Activated naive CD8-positive, alpha-beta T cell (primary cell): ENCODE measurements at regions not wholly inside any gene's neighbourhood (a gene's known extent, or its start where the extent isn't known, plus 50 kb on each side); places are given as distances from the start of the nearest gene placed in this dataset.
"Not testable (repeated sequence)": the region's sequence is repeated elsewhere in the genome, so short reads cannot be mapped to it uniquely, and the experiment has no call there.

Experiments used
- H3K27ac Mint-ChIP-seq: one replicate; pipeline ENCODE4 v1.8.0; 2021; ENCODE audit warnings: mixed read lengths
- H3K27me3 Mint-ChIP-seq: one replicate; pipeline ENCODE4 v1.8.0; 2021; ENCODE audit warnings: mixed read lengths
- H3K36me3 Mint-ChIP-seq: one replicate; pipeline ENCODE4 v1.8.0; 2021; ENCODE audit warnings: mixed read lengths
- H3K4me1 Mint-ChIP-seq: one replicate; pipeline ENCODE4 v1.8.0; 2021; ENCODE audit warnings: low read depth, mixed read lengths
- H3K4me3 Mint-ChIP-seq: one replicate; pipeline ENCODE4 v1.8.0; 2021; ENCODE audit warnings: mild to moderate bottlenecking, mixed read lengths
- H3K9me3 Mint-ChIP-seq: one replicate; pipeline ENCODE4 v1.8.0; 2021; ENCODE audit warnings: low read depth, mixed read lengths

DNA sequence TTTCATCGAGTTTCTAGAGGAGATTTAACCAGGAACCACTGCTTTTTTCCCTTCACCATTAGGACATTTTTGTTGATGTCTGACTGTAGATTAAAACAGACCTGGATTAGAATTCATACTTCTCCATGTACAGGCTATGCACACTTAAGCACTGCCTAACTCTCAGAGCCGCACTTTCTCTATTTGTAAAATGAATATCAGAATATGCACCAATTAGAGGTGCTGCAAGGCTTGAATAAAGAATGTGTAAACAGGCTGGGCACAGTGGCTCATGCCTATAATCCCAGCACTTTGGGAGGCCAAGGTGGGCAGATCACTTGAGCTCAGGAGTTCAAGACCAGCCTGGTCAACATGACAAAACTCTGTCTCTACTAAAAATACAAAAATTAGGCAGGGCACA, 99.2 kb downstream of the LYZL1 start:
- H3K27ac Mint-ChIP-seq, H3K27me3 Mint-ChIP-seq, H3K4me3 Mint-ChIP-seq, H3K4me1 Mint-ChIP-seq, H3K36me3 Mint-ChIP-seq, H3K9me3 Mint-ChIP-seq: not testable (repeated sequence)

GRCh38 chr10:29389493-29389892, 100.6 kb downstream of the LYZL1 start:
- Mint-ChIP-seq H3K4me3 (no peak overlapping the region), H3K27ac (no peak overlapping the region), H3K9me3 (no peaks in the 10 kb centered on the region), H3K36me3 (no peaks in the 10 kb centered on the region), H3K27me3 (peaks cover 3% of the 10 kb centered on the region), H3K4me1 (no peaks in the 10 kb centered on the region)

DNA sequence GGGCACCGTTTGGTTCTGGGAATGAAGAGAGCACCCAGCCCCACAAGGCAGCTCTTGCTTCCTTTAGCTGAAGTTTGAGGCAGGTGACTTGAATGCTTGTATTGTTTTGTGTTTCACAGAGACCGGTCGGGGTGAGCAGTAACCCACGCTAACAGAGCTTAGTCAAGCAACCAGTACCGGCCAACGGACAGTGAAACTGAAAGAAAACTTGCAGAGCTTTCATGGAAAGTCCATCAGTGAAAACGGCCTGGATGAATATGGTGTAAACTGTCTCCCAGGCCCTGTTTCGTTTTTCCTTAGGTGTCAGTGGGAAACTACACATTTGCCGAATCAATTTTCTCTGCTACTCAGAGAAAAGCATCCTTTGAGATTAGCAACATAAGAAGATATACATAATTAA, 101.1 kb downstream of the LYZL1 start:
- Mint-ChIP-seq H3K9me3 (no peaks in the 10 kb centered on the region), H3K4me3 (no peak overlapping the region), H3K36me3 (no peaks in the 10 kb centered on the region), H3K27ac (no peak overlapping the region), H3K4me1 (no peaks in the 10 kb centered on the region), H3K27me3 (peaks cover 3% of the 10 kb centered on the region)

DNA sequence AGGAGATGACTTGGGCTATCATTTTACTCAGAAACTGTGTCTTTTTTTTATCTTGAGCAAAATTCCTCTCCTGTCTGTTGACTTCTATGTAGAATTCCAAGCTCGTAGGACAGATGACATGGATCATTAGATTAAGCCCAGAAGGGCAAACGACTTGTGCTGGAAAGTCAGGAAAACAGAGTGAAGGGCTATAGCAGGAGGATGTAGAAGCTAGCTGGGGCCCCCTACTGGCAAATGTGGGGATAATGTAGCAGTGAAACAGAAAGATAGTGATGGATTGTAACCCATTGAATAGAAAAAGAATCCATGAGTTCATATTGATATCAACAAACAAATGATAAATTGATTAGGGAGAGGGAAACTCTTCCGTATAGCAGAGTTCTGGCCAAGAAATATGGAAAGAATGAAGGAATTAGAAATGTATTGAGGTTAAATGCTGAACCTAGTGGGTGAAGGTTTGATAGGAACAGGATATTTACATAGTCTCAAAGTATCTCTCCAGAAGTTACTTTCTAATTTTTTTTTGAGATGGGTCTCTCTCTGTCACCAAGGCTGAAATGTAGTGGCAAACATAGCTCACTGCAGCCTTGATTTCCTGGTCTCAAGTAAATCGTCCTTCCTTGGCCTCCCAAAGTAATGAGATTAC, 103.6 kb downstream of the LYZL1 start:
- no peaks in the 10 kb centered on the region for H3K9me3 Mint-ChIP-seq
- no peaks in the 10 kb centered on the region for H3K36me3 Mint-ChIP-seq
- H3K27me3 Mint-ChIP-seq = peaks cover 3% of the 10 kb centered on the region
- H3K4me3 Mint-ChIP-seq = no peak overlapping the region
- no peak overlapping the region for H3K27ac Mint-ChIP-seq
- H3K4me1 Mint-ChIP-seq = no peaks in the 10 kb centered on the region

DNA sequence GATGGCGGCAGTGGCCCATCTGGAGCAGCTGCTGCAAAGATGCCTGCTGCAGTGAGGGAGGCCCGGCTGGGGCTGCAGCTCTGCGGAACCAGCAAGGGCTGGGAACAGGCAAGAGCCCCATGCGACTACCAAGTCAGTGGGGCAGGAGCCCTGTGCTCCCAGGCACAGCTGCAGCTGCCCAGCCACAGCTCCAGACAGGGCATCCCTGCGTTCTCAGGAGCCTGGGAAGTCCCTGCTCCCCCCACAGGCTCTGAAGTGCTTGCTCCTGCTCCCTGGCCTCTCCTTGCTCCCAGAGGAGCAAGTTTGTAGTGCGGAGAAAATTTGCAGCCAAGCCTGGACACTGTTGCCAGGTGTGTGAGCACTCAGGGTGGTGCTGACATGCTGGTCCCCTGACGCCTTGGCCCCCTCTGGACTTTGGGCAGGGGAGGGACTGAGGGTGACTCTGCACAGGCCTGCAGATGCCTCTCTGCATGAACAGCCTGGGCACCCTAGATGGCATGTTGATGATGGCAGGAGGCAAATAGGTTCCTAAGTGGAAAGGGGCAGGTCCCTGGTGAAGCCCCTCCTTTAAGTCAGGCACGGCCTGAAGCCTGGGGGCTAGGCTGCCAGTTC, 105.6 kb downstream of the LYZL1 start:
- no peak overlapping the region for H3K4me3 Mint-ChIP-seq
- H3K27ac Mint-ChIP-seq = no peak overlapping the region
- H3K27me3 Mint-ChIP-seq = peaks cover 6% of the 10 kb centered on the region
- H3K4me1 Mint-ChIP-seq = no peaks in the 10 kb centered on the region
- no peaks in the 10 kb centered on the region for H3K9me3 Mint-ChIP-seq
- no peaks in the 10 kb centered on the region for H3K36me3 Mint-ChIP-seq

DNA sequence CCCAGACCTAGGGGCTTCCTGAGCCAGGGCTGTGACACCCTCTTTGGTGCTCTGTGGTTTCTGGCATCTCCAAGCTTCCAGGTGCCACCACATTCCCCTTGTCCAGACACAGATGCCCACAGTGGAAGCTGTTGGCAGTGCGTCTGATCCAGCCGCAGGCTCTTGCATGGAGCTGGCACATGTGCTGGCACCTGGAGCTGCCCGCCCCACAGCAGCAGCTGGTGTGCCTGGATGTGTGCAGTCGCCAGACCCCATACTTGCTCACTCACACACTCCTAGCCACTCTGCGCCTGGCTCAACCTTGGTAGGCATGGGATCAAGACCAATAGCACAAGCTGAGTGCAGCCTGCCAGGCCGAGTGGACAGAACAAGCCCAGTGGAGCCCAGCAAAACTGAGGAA, 106.5 kb downstream of the LYZL1 start:
- Mint-ChIP-seq H3K27ac (no peak overlapping the region), H3K4me1 (no peaks in the 10 kb centered on the region), H3K27me3 (peaks cover 6% of the 10 kb centered on the region), H3K36me3 (no peaks in the 10 kb centered on the region), H3K4me3 (no peak overlapping the region), H3K9me3 (no peaks in the 10 kb centered on the region)

DNA sequence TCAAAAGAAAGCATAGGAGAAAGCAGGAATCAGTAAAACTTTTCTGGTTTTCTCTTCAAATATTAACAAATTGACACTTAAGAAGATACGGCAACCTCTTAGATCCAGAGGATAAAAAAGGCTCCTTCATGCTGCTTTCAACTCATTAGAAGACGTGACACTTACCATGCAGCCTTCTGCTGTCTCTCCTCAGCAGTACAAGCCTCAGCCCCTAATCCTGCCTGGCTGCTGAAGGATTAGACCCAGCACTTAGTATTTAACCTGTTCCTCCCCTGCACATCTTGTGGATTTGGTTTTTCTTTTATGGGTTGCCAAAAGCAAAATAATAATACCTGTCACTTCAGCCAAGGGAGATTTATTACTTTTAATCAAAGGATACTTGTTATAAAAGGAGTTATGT, 108.4 kb downstream of the LYZL1 start:
- Mint-ChIP-seq H3K27me3 (peaks cover 6% of the 10 kb centered on the region), H3K27ac (no peak overlapping the region), H3K36me3 (no peaks in the 10 kb centered on the region), H3K4me1 (no peaks in the 10 kb centered on the region), H3K4me3 (no peak overlapping the region), H3K9me3 (no peaks in the 10 kb centered on the region)

DNA sequence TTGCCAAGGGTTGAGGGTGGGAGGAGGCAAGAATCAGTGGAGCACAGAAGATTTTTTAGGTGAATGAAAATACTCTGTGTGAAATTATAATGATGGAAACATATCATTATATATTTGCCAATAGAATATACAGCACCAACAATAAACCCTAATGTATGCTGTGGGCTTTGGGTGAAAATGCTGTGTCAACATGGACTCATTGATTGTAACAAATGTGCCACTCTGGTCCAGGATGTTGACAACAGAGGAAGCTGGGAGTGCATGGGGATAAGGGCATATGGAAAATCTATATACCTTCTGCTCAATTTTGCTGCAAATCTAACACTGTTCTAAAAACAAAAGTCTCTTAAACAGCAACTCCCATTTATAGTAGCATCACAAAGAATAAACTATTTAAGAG, 114.3 kb downstream of the LYZL1 start:
- Mint-ChIP-seq H3K27ac (no peak overlapping the region), H3K27me3 (peaks cover 3% of the 10 kb centered on the region), H3K4me3 (no peak overlapping the region), H3K36me3 (no peaks in the 10 kb centered on the region), H3K4me1 (no peaks in the 10 kb centered on the region), H3K9me3 (no peaks in the 10 kb centered on the region)

DNA sequence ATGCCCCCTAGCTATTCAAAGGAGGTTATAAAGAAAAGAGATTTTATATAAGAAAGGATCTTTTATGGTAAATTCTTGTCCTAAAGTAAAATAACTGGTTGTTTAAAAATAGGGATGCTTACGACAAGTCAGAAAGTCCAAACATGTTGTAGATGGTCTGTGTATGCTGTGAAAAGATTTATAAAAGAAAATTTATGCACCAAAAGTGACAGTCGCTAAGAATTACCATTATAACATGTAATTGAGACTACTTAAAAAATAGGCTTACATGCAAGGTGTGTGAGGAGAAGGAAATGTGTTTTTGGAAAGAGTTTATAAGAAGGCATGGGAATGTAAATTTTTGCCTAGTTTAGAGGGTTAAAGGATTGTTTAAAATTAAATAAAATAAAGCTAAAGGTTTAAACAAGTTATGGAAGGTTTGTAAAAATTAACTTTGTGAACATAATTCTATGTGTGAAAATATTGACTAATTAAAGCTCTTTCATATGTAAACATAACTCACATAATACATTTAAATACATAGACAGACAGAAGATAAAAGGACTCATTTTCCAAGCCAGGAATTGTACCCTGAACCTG, 118.5 kb downstream of the LYZL1 start:
- H3K27me3 Mint-ChIP-seq = no peaks in the 10 kb centered on the region
- H3K36me3 Mint-ChIP-seq = no peaks in the 10 kb centered on the region
- H3K27ac Mint-ChIP-seq = no peak overlapping the region
- no peaks in the 10 kb centered on the region for H3K9me3 Mint-ChIP-seq
- peaks cover 24% of the 10 kb centered on the region for H3K4me1 Mint-ChIP-seq
- H3K4me3 Mint-ChIP-seq = no peak overlapping the region
